Retinal pigment epithelial cell (primary cell): ENCODE measurements at regions not wholly inside any gene's neighbourhood (a gene's known extent, or its start where the extent isn't known, plus 50 kb on each side); places are given as distances from the start of the nearest gene placed in this dataset.

ENCODE experiments used
- DNase-seq: peaks from one replicate; pipeline ENCODE4 v3.0.0-alpha.2; 2010; ENCODE audit warnings: low read depth
- H3K4me3 ChIP-seq: 2 replicates; pipeline ENCODE4 v1.5.1; 2011; ENCODE audit warnings: mild to moderate bottlenecking, low read length, control low read depth, moderate library complexity
- CTCF ChIP-seq: conservative IDR thresholded peaks from 2 replicates; pipeline ENCODE4 v1.5.1; 2011; ENCODE audit warnings: low read depth, low read length, control low read depth, inconsistent platforms

- no peak overlapping the region for H3K4me3 ChIP-seq
- TF ChIP-seq CTCF = no peak
- no peak for DNase-seq
Observed at GRCh38 chr9:93900971-93901861, 53.9 kb downstream of the BARX1 start.

- no peak for TF ChIP-seq CTCF
- no peak for DNase-seq
- H3K4me3 ChIP-seq = no peak overlapping the region
Observed at GRCh38 chr9:93900436-93900819, 54.7 kb downstream of the BARX1 start.

- no peak for DNase-seq
- no peak for TF ChIP-seq CTCF
- H3K4me3 ChIP-seq = no peak overlapping the region
Observed at GRCh38 chr9:93899609-93900435, 55.3 kb downstream of the BARX1 start.

GRCh38 chr9:93898502-93899426 lies 56.4 kb downstream of the BARX1 start:
- DNase-seq = no peak
- no peak overlapping the region for H3K4me3 ChIP-seq
- no peak for TF ChIP-seq CTCF

GRCh38 chr9:93898026-93898425 lies 57.1 kb downstream of the BARX1 start:
- no peak overlapping the region for H3K4me3 ChIP-seq

More at GRCh38 chr9:93898026-93898425, 57.1 kb downstream of the BARX1 start:
- no peak for DNase-seq
- TF ChIP-seq CTCF = no peak
